SJCRH30 (cell line): ENCODE measurements at regions not wholly inside any gene's neighbourhood (a gene's known extent, or its start where the extent isn't known, plus 50 kb on each side); places are given as distances from the start of the nearest gene placed in this dataset.
A peak's percentile ranks its signal among the peaks of the same experiment; 100 is the strongest.
"Not testable (repeated sequence)": the region's sequence is repeated elsewhere in the genome, so short reads cannot be mapped to it uniquely, and the experiment has no call there.

ENCODE experiments used
- DNase-seq, 2 experiments: peaks; one replicate each; pipeline ENCODE4 v3.0.0-alpha.2; 2015 to 2020
- H3K27ac ChIP-seq: fragments of 250-450 bp; sonication (Bioruptor Pico); 2 replicates; pipeline ENCODE4 v1.5.1; 2020; ENCODE audit warnings: mild to moderate bottlenecking, moderate library complexity
- H3K27me3 ChIP-seq: fragments of 250-450 bp; sonication (Bioruptor Pico); 2 replicates; pipeline ENCODE4 v1.5.1; 2020; ENCODE audit warnings: mild to moderate bottlenecking, moderate library complexity
- H3K36me3 ChIP-seq: fragments of 250-450 bp; sonication (Bioruptor Pico); 2 replicates; pipeline ENCODE4 v1.5.1; 2020; ENCODE audit warnings: mild to moderate bottlenecking, moderate library complexity
- H3K4me1 ChIP-seq: fragments of 250-450 bp; sonication (Bioruptor Pico); 2 replicates; pipeline ENCODE4 v1.5.1; 2020; ENCODE audit warnings: mild to moderate bottlenecking, moderate library complexity
- H3K4me3 ChIP-seq: fragments of 250-450 bp; sonication (Bioruptor Pico); 2 replicates; pipeline ENCODE4 v1.5.1; 2020; ENCODE audit warnings: mild to moderate bottlenecking, moderate library complexity
- H3K9me3 ChIP-seq: fragments of 250-450 bp; sonication (Bioruptor Pico); replicated peaks from 2 replicates; pipeline ENCODE4 v1.5.1; 2020; ENCODE audit warnings: mild to moderate bottlenecking, moderate library complexity

- Histone ChIP-seq H3K27me3 (no peaks in the 10 kb centered on the region), H3K4me3 (no peak overlapping the region), H3K27ac (no peak overlapping the region), H3K4me1 (peaks cover 15% of the 10 kb centered on the region), H3K9me3 (no peaks in the 10 kb centered on the region; the same call in 1 of the 2 replicates), H3K36me3 (no peaks in the 10 kb centered on the region; the same call in 1 of the 2 replicates)
- peak in 1 of 2 experiments; percentile 17 for DNase-seq
Measured at GRCh38 chr9:88259001-88259400, 120.7 kb upstream of the SPATA31C2 start.

- Histone ChIP-seq H3K27me3 (no peaks in the 10 kb centered on the region), H3K27ac (no peak overlapping the region), H3K9me3 (no peaks in the 10 kb centered on the region; the same call in 1 of the 2 replicates), H3K4me1 (peaks cover 15% of the 10 kb centered on the region), H3K4me3 (no peak overlapping the region), H3K36me3 (no peaks in the 10 kb centered on the region; the same call in 1 of the 2 replicates)
- no peak for DNase-seq
Measured at GRCh38 chr9:88258601-88259000, 120.3 kb upstream of the SPATA31C2 start.

- H3K27me3 ChIP-seq: no peaks in the 10 kb centered on the region
- peaks cover 15% of the 10 kb centered on the region for H3K4me1 ChIP-seq
- no peaks in the 10 kb centered on the region; the same call in 1 of the 2 replicates for H3K36me3 ChIP-seq
- peak; percentile 27 to 42 for DNase-seq
- no peak overlapping the region for H3K27ac ChIP-seq
- H3K4me3 ChIP-seq: no peak overlapping the region
- no peaks in the 10 kb centered on the region; the same call in 1 of the 2 replicates for H3K9me3 ChIP-seq
Measured at GRCh38 chr9:88258024-88258423, 119.7 kb upstream of the SPATA31C2 start.

- Histone ChIP-seq H3K27ac (no peak overlapping the region), H3K36me3 (no peaks in the 10 kb centered on the region), H3K27me3 (no peaks in the 10 kb centered on the region), H3K4me3 (no peak overlapping the region), H3K9me3 (peaks cover 7% of the 10 kb centered on the region), H3K4me1 (peaks cover 15% of the 10 kb centered on the region)
- peak in 1 of 2 experiments; percentile 28 for DNase-seq
Measured at GRCh38 chr9:88256216-88256615, 117.9 kb upstream of the SPATA31C2 start.

- peaks cover 11% of the 10 kb centered on the region for H3K9me3 ChIP-seq
- DNase-seq: peak in 1 of 2 experiments; percentile 53
- not testable (repeated sequence) for H3K4me3 ChIP-seq, H3K27me3 ChIP-seq, H3K27ac ChIP-seq, H3K36me3 ChIP-seq
- peaks cover 15% of the 10 kb centered on the region for H3K4me1 ChIP-seq
Measured at GRCh38 chr9:88255806-88256205, 117.5 kb upstream of the SPATA31C2 start.

- Histone ChIP-seq H3K9me3 (peaks cover 12% of the 10 kb centered on the region), H3K27me3 (no peaks in the 10 kb centered on the region), H3K27ac (no peak overlapping the region), H3K4me1 (peaks cover 5% of the 10 kb centered on the region; the same call in 1 of the 2 replicates), H3K4me3 (no peak overlapping the region), H3K36me3 (no peaks in the 10 kb centered on the region)
- no peak for DNase-seq
Measured at GRCh38 chr9:88251903-88252302, 113.6 kb upstream of the SPATA31C2 start.

GRCh38 chr9:88243736-88244135 lies 105.5 kb upstream of the SPATA31C2 start:
- Histone ChIP-seq H3K27ac (no peak overlapping the region), H3K4me1 (no peaks in the 10 kb centered on the region), H3K27me3 (no peaks in the 10 kb centered on the region), H3K4me3 (no peak overlapping the region), H3K9me3 (peaks cover 3% of the 10 kb centered on the region; the same call in 1 of the 2 replicates), H3K36me3 (no peaks in the 10 kb centered on the region)
- no peak for DNase-seq

GRCh38 chr9:88242879-88243278 lies 104.6 kb upstream of the SPATA31C2 start:
- H3K4me1 ChIP-seq: peaks cover 5% of the 10 kb centered on the region
- H3K27ac ChIP-seq: no peak overlapping the region
- no peaks in the 10 kb centered on the region for H3K36me3 ChIP-seq
- no peaks in the 10 kb centered on the region for H3K27me3 ChIP-seq
- no peak for DNase-seq
- H3K9me3 ChIP-seq: peaks cover 3% of the 10 kb centered on the region; the same call in 1 of the 2 replicates
- H3K4me3 ChIP-seq: no peak overlapping the region

- Histone ChIP-seq H3K27me3 (no peaks in the 10 kb centered on the region), H3K36me3 (no peaks in the 10 kb centered on the region), H3K4me3 (no peak overlapping the region), H3K9me3 (no peaks in the 10 kb centered on the region), H3K4me1 (peaks cover 36% of the 10 kb centered on the region), H3K27ac (peak overlapping the region; percentile 79)
- no peak for DNase-seq
Measured at GRCh38 chr9:88237991-88238571, 99.8 kb upstream of the SPATA31C2 start.

- Histone ChIP-seq H3K27ac (peak overlapping the region; percentile 79), H3K4me3 (no peak overlapping the region), H3K9me3 (no peaks in the 10 kb centered on the region), H3K27me3 (no peaks in the 10 kb centered on the region), H3K4me1 (peaks cover 36% of the 10 kb centered on the region), H3K36me3 (no peaks in the 10 kb centered on the region)
- peak; percentile 84 to 89 for DNase-seq
Measured at GRCh38 chr9:88237479-88237961, 99.2 kb upstream of the SPATA31C2 start.

- H3K9me3 ChIP-seq: no peaks in the 10 kb centered on the region
- H3K4me1 ChIP-seq: peaks cover 36% of the 10 kb centered on the region
- no peak for DNase-seq
- no peak overlapping the region for H3K4me3 ChIP-seq
- no peaks in the 10 kb centered on the region for H3K27me3 ChIP-seq
- H3K27ac ChIP-seq: peak overlapping the region; percentile 79
- no peaks in the 10 kb centered on the region for H3K36me3 ChIP-seq
Measured at GRCh38 chr9:88236511-88237478, 98.5 kb upstream of the SPATA31C2 start.

GRCh38 chr9:88235615-88236014 lies 97.3 kb upstream of the SPATA31C2 start:
- Histone ChIP-seq H3K27me3 (no peaks in the 10 kb centered on the region), H3K9me3 (peaks cover 2% of the 10 kb centered on the region; the same call in 1 of the 2 replicates), H3K4me1 (peaks cover 36% of the 10 kb centered on the region), H3K4me3 (no peak overlapping the region), H3K36me3 (no peaks in the 10 kb centered on the region), H3K27ac (no peak overlapping the region)
- DNase-seq: no peak

- Histone ChIP-seq H3K27me3 (no peaks in the 10 kb centered on the region), H3K4me3 (no peak overlapping the region), H3K9me3 (peaks cover 7% of the 10 kb centered on the region; the same call in 1 of the 2 replicates), H3K27ac (no peak overlapping the region), H3K36me3 (no peaks in the 10 kb centered on the region), H3K4me1 (peaks cover 36% of the 10 kb centered on the region)
- no peak for DNase-seq
Measured at GRCh38 chr9:88234114-88234513, 95.8 kb upstream of the SPATA31C2 start.

- Histone ChIP-seq H3K4me3 (no peak overlapping the region), H3K36me3 (no peaks in the 10 kb centered on the region), H3K27me3 (no peaks in the 10 kb centered on the region), H3K4me1 (peaks cover 33% of the 10 kb centered on the region), H3K9me3 (peaks cover 7% of the 10 kb centered on the region; the same call in 1 of the 2 replicates), H3K27ac (no peak overlapping the region)
- DNase-seq: no peak
Measured at GRCh38 chr9:88233091-88233490, 94.8 kb upstream of the SPATA31C2 start.

- no peaks in the 10 kb centered on the region for H3K36me3 ChIP-seq
- no peaks in the 10 kb centered on the region for H3K27me3 ChIP-seq
- no peak overlapping the region for H3K4me3 ChIP-seq
- peaks cover 14% of the 10 kb centered on the region for H3K4me1 ChIP-seq
- DNase-seq: no peak
- no peak overlapping the region for H3K27ac ChIP-seq
- peaks cover 7% of the 10 kb centered on the region; the same call in 1 of the 2 replicates for H3K9me3 ChIP-seq
Measured at GRCh38 chr9:88230612-88231011, 92.3 kb upstream of the SPATA31C2 start.
